ENCODE measurements at regions not wholly inside any gene's neighbourhood (a gene's known extent, or its start where the extent isn't known, plus 50 kb on each side); places are given as distances from the start of the nearest gene placed in this dataset.

DNA sequence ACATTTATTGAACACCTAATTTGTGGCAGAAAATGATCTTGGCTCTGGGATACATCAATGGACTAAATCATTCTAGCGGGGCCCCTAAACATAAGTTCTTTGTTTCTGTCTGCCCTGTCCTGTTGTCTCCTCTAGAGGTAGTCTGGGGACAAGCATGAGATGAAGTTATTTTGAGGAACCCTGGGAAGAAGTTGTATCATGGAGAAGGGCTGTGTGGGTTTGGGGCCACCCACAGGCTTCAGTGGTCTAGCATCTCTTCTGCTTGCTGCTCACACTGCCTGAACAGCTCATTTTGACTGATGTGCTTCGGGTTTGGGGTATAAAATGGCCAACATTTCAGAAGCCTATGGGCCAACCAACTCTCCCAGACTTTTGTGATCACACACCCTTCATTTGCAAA is 50.3 kb upstream of the OSBPL11 start:
- Histone ChIP-seq H3K9ac (ENCODE audit: low read length in 5 of 5) (peak overlapping the region in 1 of 5 donors; percentile 71), H3K36me3 (ENCODE audit: control insufficient read depth in 5 of 5, insufficient read depth in 5 of 5, low read length in 5 of 5) (no peaks in the 10 kb centered on the region), H3K27me3 (ENCODE audit: control insufficient read depth in 5 of 5, insufficient read depth in 4 of 5, low read length in 5 of 5) (no peaks in the 10 kb centered on the region), H3K27ac (ENCODE audit: low read depth, low read length) (peak overlapping the region; percentile 83), H3K4me3 (ENCODE audit: low read depth in 1 of 5, low read length in 5 of 5) (no peak overlapping the region), H3K9me3 (ENCODE audit: control insufficient read depth in 5 of 5, low read length in 5 of 5) (no peaks in the 10 kb centered on the region), H3K4me1 (ENCODE audit: control insufficient read depth in 5 of 5, insufficient read depth in 5 of 5, low read length in 5 of 5) (peaks cover 3 to 47% (median 19%) of the 10 kb centered on the region in 5 donors)

DNA sequence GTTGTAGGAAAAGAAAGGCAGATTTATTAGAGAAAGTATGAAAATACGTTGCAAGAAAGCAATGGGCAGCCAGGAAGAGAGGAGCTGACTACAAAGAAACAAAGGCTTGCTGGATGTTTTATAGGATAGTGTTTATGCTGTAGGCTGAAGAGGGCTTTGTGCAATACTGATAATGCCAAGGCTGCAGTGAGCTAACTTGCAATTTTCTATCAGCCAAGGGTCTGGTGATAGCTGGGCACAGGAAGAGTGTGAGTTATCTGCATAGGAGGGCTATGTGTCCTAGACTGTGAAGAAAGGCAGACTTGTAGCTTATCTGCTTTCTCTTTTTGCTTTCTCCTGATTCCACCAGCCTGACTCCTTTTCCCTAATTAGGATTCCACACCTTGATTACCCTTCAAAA is 51.3 kb upstream of the OSBPL11 start:
- Histone ChIP-seq H3K4me1 (ENCODE audit: control insufficient read depth in 5 of 5, insufficient read depth in 5 of 5, low read length in 5 of 5) (peaks cover 3 to 53% (median 25%) of the 10 kb centered on the region in 5 donors), H3K4me3 (ENCODE audit: low read depth in 1 of 5, low read length in 5 of 5) (no peak overlapping the region), H3K9me3 (ENCODE audit: control insufficient read depth in 5 of 5, low read length in 5 of 5) (no peaks in the 10 kb centered on the region), H3K27me3 (ENCODE audit: control insufficient read depth in 5 of 5, insufficient read depth in 4 of 5, low read length in 5 of 5) (no peaks in the 10 kb centered on the region), H3K9ac (ENCODE audit: low read length in 5 of 5) (no peak overlapping the region), H3K36me3 (ENCODE audit: control insufficient read depth in 5 of 5, insufficient read depth in 5 of 5, low read length in 5 of 5) (no peaks in the 10 kb centered on the region), H3K27ac (ENCODE audit: low read depth, low read length) (no peak overlapping the region)

DNA sequence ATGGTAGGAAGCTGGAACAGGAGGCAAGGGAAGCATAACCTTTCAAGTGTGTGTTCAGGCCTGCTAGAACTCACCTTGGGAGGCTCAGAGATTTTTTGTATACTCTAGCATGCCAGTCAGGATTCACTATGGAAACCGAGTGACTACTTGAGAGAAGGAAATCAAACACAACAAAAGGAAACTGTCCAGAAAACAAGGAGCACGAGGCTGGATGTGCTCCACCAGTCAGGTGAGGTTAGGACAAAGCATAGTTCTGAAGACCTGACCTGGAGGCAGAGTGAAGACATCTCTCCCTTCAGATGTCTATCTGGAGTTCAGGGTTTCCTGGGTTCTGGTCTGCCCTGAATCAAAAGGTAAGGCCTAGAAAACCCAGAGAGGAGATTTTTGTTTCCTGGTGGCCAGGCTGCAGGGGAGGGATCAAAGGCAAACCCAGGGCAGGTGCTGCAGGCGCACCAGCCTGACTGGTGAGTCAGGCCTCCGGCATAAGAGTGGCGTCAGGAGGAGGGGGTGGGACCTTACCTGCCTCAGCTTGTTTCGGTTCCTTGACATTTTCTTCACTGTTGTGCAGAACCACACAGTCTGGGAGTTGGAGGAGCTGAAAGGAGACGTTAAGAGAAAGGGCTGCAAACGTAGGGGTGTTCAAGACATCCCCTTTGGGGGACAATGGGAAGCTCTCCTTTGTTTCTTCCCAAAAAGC is 52.2 kb upstream of the OSBPL11 start:
- H3K27me3 ChIP-seq (ENCODE audit: control insufficient read depth in 5 of 5, insufficient read depth in 4 of 5, low read length in 5 of 5) = no peaks in the 10 kb centered on the region
- no peaks in the 10 kb centered on the region for H3K9me3 ChIP-seq (ENCODE audit: control insufficient read depth in 5 of 5, low read length in 5 of 5)
- H3K36me3 ChIP-seq (ENCODE audit: control insufficient read depth in 5 of 5, insufficient read depth in 5 of 5, low read length in 5 of 5) = no peaks in the 10 kb centered on the region
- peak overlapping the region; percentile 53 for H3K27ac ChIP-seq (ENCODE audit: low read depth, low read length)
- H3K4me1 ChIP-seq (ENCODE audit: control insufficient read depth in 5 of 5, insufficient read depth in 5 of 5, low read length in 5 of 5) = peaks cover 3 to 49% (median 25%) of the 10 kb centered on the region in 5 donors
- H3K9ac ChIP-seq (ENCODE audit: low read length in 5 of 5) = peak overlapping the region in 1 of 5 donors; percentile 19
- no peak overlapping the region for H3K4me3 ChIP-seq (ENCODE audit: low read depth in 1 of 5, low read length in 5 of 5)

DNA sequence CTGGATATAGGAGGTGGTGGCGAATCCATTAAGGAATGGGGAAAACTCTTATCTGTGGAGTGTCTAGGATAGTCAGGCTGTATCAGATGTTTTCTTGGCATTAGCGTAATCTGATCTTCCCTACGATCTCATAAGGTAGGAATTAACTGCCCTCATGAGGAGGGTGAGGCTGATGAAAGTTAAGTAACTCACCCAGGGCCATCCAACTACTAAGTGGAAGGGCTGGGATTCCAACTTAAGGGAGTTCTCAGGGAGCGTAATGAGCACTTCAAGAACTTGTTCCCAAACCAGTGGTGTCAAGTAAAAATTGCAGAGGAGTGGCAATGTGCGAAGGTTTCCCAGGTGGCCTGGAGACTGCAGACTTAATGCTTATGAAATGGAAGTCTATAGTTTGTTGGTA is 55.9 kb upstream of the OSBPL11 start:
- Histone ChIP-seq H3K27ac (ENCODE audit: low read depth, low read length) (no peak overlapping the region), H3K4me1 (ENCODE audit: control insufficient read depth in 5 of 5, insufficient read depth in 5 of 5, low read length in 5 of 5) (peaks cover 3 to 36% (median 19%) of the 10 kb centered on the region in 5 donors), H3K4me3 (ENCODE audit: low read depth in 1 of 5, low read length in 5 of 5) (no peak overlapping the region), H3K36me3 (ENCODE audit: control insufficient read depth in 5 of 5, insufficient read depth in 5 of 5, low read length in 5 of 5) (no peaks in the 10 kb centered on the region), H3K9me3 (ENCODE audit: control insufficient read depth in 5 of 5, low read length in 5 of 5) (no peaks in the 10 kb centered on the region), H3K9ac (ENCODE audit: low read length in 5 of 5) (no peak overlapping the region), H3K27me3 (ENCODE audit: control insufficient read depth in 5 of 5, insufficient read depth in 4 of 5, low read length in 5 of 5) (no peaks in the 10 kb centered on the region)

DNA sequence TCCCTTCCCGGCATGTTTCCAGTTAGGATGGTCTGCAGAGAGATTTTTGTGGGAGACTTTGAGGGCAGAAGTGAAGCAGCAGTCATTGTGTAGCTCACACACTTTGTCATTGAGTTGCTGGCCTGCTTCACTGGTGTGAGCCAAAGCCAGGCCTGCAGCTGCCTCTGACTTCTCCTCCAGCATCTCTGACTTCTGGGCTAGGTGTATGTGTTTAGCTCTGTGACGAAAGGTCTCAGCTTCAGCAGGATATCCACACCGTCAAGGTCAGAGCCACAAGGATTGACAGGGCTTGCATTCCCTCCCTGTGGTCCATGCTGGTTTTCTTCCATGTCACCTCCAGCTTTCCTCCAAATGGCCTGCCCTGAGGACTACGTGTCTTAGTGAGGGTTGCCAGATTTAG is 57.1 kb upstream of the OSBPL11 start:
- peaks cover 3 to 31% (median 19%) of the 10 kb centered on the region in 5 donors for H3K4me1 ChIP-seq (ENCODE audit: control insufficient read depth in 5 of 5, insufficient read depth in 5 of 5, low read length in 5 of 5)
- no peak overlapping the region for H3K4me3 ChIP-seq (ENCODE audit: low read depth in 1 of 5, low read length in 5 of 5)
- H3K9me3 ChIP-seq (ENCODE audit: control insufficient read depth in 5 of 5, low read length in 5 of 5) = no peaks in the 10 kb centered on the region
- no peak overlapping the region for H3K27ac ChIP-seq (ENCODE audit: low read depth, low read length)
- no peaks in the 10 kb centered on the region for H3K36me3 ChIP-seq (ENCODE audit: control insufficient read depth in 5 of 5, insufficient read depth in 5 of 5, low read length in 5 of 5)
- no peaks in the 10 kb centered on the region for H3K27me3 ChIP-seq (ENCODE audit: control insufficient read depth in 5 of 5, insufficient read depth in 4 of 5, low read length in 5 of 5)
- H3K9ac ChIP-seq (ENCODE audit: low read length in 5 of 5) = no peak overlapping the region

DNA sequence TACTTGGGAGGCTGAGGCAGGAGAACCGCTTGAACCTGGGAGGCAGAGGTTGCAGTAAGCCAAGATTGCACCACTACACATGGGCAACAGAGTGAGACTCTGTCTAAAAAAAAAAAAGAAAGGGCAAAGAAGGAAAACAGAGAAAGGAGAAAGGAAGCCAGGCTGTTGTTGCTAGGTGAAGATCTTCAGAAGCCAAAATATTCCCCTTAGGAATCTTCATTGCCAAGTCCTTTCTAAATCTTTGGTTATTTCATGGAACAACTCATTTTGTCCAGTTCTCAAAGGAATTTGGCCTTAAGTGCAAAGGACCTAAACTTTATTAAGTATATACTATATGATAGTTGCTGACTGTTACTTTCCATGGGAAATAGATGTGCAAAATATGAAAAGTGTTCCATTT is 59.2 kb upstream of the OSBPL11 start:
- Histone ChIP-seq H3K4me3 (ENCODE audit: low read depth in 1 of 5, low read length in 5 of 5) (no peak overlapping the region), H3K4me1 (ENCODE audit: control insufficient read depth in 5 of 5, insufficient read depth in 5 of 5, low read length in 5 of 5) (peaks cover 0 to 13% (median 10%) of the 10 kb centered on the region in 5 donors), H3K9me3 (ENCODE audit: control insufficient read depth in 5 of 5, low read length in 5 of 5) (peaks cover 0 to 2% (median 0%) of the 10 kb centered on the region in 5 donors), H3K27ac (ENCODE audit: low read depth, low read length) (no peak overlapping the region), H3K9ac (ENCODE audit: low read length in 5 of 5) (no peak overlapping the region), H3K36me3 (ENCODE audit: control insufficient read depth in 5 of 5, insufficient read depth in 5 of 5, low read length in 5 of 5) (no peaks in the 10 kb centered on the region), H3K27me3 (ENCODE audit: control insufficient read depth in 5 of 5, insufficient read depth in 4 of 5, low read length in 5 of 5) (no peaks in the 10 kb centered on the region)

DNA sequence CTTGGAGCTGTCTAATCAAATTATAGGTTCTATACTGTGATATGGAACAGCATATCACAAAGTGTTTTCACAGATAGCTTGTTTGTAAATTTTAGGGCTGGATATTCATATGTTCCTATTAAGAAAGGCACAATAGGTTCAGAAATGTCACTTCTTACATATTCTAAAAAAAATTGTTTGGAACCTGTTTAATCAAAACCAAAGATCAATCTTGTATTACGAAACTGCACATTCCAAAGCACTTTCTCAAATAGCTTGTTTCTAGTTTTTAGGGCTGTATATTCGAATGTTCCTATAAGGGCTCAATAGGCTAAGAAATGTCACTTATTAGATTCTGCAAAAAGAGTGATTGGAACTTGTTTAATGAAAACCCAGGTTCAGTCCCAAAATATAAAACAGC is 67.4 kb upstream of the OSBPL11 start:
- peaks cover 0 to 16% (median 0%) of the 10 kb centered on the region in 5 donors for H3K4me1 ChIP-seq (ENCODE audit: control insufficient read depth in 5 of 5, insufficient read depth in 5 of 5, low read length in 5 of 5)

DNA sequence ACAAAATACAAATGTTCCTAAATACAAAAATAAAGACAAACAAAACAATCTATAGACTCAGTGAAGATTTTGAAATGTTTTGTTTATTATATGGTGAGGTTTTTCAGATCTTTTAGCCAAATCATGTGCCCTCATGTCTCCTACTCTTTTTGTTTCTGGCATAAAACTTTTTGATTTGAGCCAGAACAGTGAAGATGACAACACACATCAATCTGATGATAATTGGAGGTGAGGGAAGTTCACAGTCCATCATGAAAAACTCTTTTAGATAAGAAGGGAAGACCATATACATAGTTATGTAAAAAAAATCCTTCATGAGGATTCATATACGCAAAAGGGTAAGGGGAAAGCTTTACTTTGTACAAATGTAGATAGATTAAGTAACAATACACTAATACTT is 75.1 kb upstream of the OSBPL11 start:
- H3K9ac ChIP-seq (ENCODE audit: low read length in 5 of 5) = no peak overlapping the region
- no peaks in the 10 kb centered on the region for H3K9me3 ChIP-seq (ENCODE audit: control insufficient read depth in 5 of 5, low read length in 5 of 5)
- H3K27ac ChIP-seq (ENCODE audit: low read depth, low read length) = no peak overlapping the region
- H3K4me1 ChIP-seq (ENCODE audit: control insufficient read depth in 5 of 5, insufficient read depth in 5 of 5, low read length in 5 of 5) = peaks cover 0 to 5% (median 0%) of the 10 kb centered on the region in 5 donors
- H3K4me3 ChIP-seq (ENCODE audit: low read depth in 1 of 5, low read length in 5 of 5) = no peak overlapping the region
- no peaks in the 10 kb centered on the region for H3K36me3 ChIP-seq (ENCODE audit: control insufficient read depth in 5 of 5, insufficient read depth in 5 of 5, low read length in 5 of 5)
- no peaks in the 10 kb centered on the region for H3K27me3 ChIP-seq (ENCODE audit: control insufficient read depth in 5 of 5, insufficient read depth in 4 of 5, low read length in 5 of 5)

More for the DNA sequence above, 67.4 kb upstream of the OSBPL11 start:
- Histone ChIP-seq H3K27ac (ENCODE audit: low read depth, low read length) (no peak overlapping the region), H3K9me3 (ENCODE audit: control insufficient read depth in 5 of 5, low read length in 5 of 5) (peaks cover 0 to 2% (median 0%) of the 10 kb centered on the region in 5 donors), H3K27me3 (ENCODE audit: control insufficient read depth in 5 of 5, insufficient read depth in 4 of 5, low read length in 5 of 5) (no peaks in the 10 kb centered on the region), H3K9ac (ENCODE audit: low read length in 5 of 5) (no peak overlapping the region), H3K36me3 (ENCODE audit: control insufficient read depth in 5 of 5, insufficient read depth in 5 of 5, low read length in 5 of 5) (no peaks in the 10 kb centered on the region), H3K4me3 (ENCODE audit: low read depth in 1 of 5, low read length in 5 of 5) (no peak overlapping the region)

DNA sequence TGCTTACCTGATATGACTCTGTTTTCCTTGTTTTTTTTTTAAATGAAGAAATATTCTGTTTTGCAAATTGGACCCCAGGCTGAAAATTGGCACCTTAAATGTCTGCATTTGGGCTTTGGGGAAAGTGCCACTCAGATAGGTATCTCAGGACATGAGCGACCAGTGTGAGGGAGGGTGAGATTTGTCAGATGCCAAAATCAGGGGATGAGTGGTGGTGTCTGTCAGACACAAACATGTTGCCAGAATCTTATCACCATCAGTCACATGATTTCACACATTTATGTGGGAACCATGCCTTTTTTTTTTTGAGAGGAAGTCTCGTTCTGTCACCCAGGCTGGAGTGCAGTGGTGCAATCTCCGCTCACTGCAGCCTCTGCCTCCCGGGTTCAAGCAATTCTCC is 75.6 kb upstream of the OSBPL11 start:
- Histone ChIP-seq H3K4me3 (ENCODE audit: low read depth in 1 of 5, low read length in 5 of 5) (no peak overlapping the region), H3K27me3 (ENCODE audit: control insufficient read depth in 5 of 5, insufficient read depth in 4 of 5, low read length in 5 of 5) (no peaks in the 10 kb centered on the region), H3K4me1 (ENCODE audit: control insufficient read depth in 5 of 5, insufficient read depth in 5 of 5, low read length in 5 of 5) (peaks cover 0 to 5% (median 0%) of the 10 kb centered on the region in 5 donors), H3K27ac (ENCODE audit: low read depth, low read length) (no peak overlapping the region), H3K36me3 (ENCODE audit: control insufficient read depth in 5 of 5, insufficient read depth in 5 of 5, low read length in 5 of 5) (no peaks in the 10 kb centered on the region), H3K9me3 (ENCODE audit: control insufficient read depth in 5 of 5, low read length in 5 of 5) (no peaks in the 10 kb centered on the region), H3K9ac (ENCODE audit: low read length in 5 of 5) (no peak overlapping the region)

DNA sequence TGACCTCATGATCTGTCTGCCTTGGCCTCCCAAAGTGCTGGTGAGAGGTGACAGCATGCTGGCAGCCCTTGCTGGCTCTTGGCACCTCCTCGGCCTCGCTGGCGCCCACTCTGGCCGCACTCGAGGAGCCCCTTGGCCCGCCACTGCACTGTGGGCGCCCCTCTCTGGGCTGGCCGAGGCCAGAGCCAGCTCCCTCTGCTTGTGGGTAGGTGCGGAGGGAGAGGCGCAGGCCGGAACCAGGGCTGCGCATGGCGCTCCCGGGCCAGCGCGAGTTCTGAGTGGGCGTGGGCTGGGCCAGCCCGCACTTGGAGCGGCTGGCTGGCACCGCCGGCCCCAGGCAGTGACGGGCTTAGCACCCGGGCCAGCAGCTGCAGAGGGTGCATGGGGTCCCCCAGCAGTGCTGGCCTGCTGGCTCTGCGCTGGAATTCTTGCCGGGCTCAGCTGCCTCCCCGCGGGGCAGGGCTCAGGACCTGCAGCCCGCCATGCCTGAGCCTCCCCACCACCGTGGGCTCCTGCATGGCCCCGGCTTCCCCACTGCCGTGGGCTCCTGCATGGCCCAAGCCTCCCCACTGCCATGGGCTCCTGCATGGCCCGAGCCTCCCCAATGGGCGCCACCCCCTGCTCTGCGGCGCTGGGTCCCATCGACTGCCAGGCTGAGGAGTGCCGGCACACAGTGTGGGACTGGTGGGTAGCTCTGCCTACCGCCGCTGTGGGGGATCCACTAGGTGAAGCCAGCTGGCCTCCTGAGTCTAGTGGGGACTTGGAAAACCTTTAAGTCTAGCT is 76.4 kb upstream of the OSBPL11 start:
- H3K27ac ChIP-seq (ENCODE audit: low read depth, low read length) = no peak overlapping the region
- no peak overlapping the region for H3K4me3 ChIP-seq (ENCODE audit: low read depth in 1 of 5, low read length in 5 of 5)
- no peaks in the 10 kb centered on the region for H3K36me3 ChIP-seq (ENCODE audit: control insufficient read depth in 5 of 5, insufficient read depth in 5 of 5, low read length in 5 of 5)
- no peaks in the 10 kb centered on the region for H3K27me3 ChIP-seq (ENCODE audit: control insufficient read depth in 5 of 5, insufficient read depth in 4 of 5, low read length in 5 of 5)
- H3K9ac ChIP-seq (ENCODE audit: low read length in 5 of 5) = no peak overlapping the region
- peaks cover 0 to 5% (median 0%) of the 10 kb centered on the region in 5 donors for H3K4me1 ChIP-seq (ENCODE audit: control insufficient read depth in 5 of 5, insufficient read depth in 5 of 5, low read length in 5 of 5)
- no peaks in the 10 kb centered on the region for H3K9me3 ChIP-seq (ENCODE audit: control insufficient read depth in 5 of 5, low read length in 5 of 5)
